ENCODE measurements at regions not wholly inside any gene's neighbourhood (a gene's known extent, or its start where the extent isn't known, plus 50 kb on each side); places are given as distances from the start of the nearest gene placed in this dataset.

GRCh38 chr2:219775506-219775905, 148.1 kb downstream of the SLC4A3 start:
- no peak overlapping the region for H3K27ac Mint-ChIP-seq

GRCh38 chr2:219777388-219777787, 150.0 kb downstream of the SLC4A3 start:
- H3K9me3 Mint-ChIP-seq = no peaks in the 10 kb centered on the region
- H3K4me3 Mint-ChIP-seq = no peak overlapping the region
- H3K27ac Mint-ChIP-seq = no peak overlapping the region
- no peaks in the 10 kb centered on the region for H3K4me1 Mint-ChIP-seq
- no peaks in the 10 kb centered on the region for H3K36me3 Mint-ChIP-seq
- no peak for ATAC-seq
- H3K27me3 Mint-ChIP-seq = no peaks in the 10 kb centered on the region

More at GRCh38 chr2:219775506-219775905, 148.1 kb downstream of the SLC4A3 start:
- ATAC-seq = no peak
- H3K9me3 Mint-ChIP-seq = peaks cover 3% of the 10 kb centered on the region
- no peaks in the 10 kb centered on the region for H3K36me3 Mint-ChIP-seq
- no peaks in the 10 kb centered on the region for H3K27me3 Mint-ChIP-seq
- H3K4me1 Mint-ChIP-seq = no peaks in the 10 kb centered on the region
- H3K4me3 Mint-ChIP-seq = no peak overlapping the region

GRCh38 chr2:219778189-219778588, 150.8 kb downstream of the SLC4A3 start:
- ATAC-seq = no peak
- Mint-ChIP-seq H3K27me3 (no peaks in the 10 kb centered on the region), H3K36me3 (no peaks in the 10 kb centered on the region), H3K4me1 (no peaks in the 10 kb centered on the region), H3K9me3 (no peaks in the 10 kb centered on the region), H3K4me3 (no peak overlapping the region), H3K27ac (no peak overlapping the region)

GRCh38 chr2:219782737-219783348, 155.4 kb downstream of the SLC4A3 start:
- H3K4me3 Mint-ChIP-seq = no peak overlapping the region
- no peaks in the 10 kb centered on the region for H3K27me3 Mint-ChIP-seq
- no peak overlapping the region for H3K27ac Mint-ChIP-seq
- ATAC-seq = no peak
- H3K9me3 Mint-ChIP-seq = no peaks in the 10 kb centered on the region
- H3K36me3 Mint-ChIP-seq = no peaks in the 10 kb centered on the region
- no peaks in the 10 kb centered on the region for H3K4me1 Mint-ChIP-seq

GRCh38 chr2:219783359-219783975, 156.0 kb downstream of the SLC4A3 start:
- H3K4me1 Mint-ChIP-seq = no peaks in the 10 kb centered on the region
- no peak overlapping the region for H3K4me3 Mint-ChIP-seq
- H3K27me3 Mint-ChIP-seq = no peaks in the 10 kb centered on the region
- H3K27ac Mint-ChIP-seq = no peak overlapping the region
- no peaks in the 10 kb centered on the region for H3K36me3 Mint-ChIP-seq
- no peak for ATAC-seq
- H3K9me3 Mint-ChIP-seq = no peaks in the 10 kb centered on the region

GRCh38 chr2:219784178-219784577, 156.7 kb downstream of the SLC4A3 start:
- no peak overlapping the region for H3K4me3 Mint-ChIP-seq
- no peaks in the 10 kb centered on the region for H3K4me1 Mint-ChIP-seq
- no peaks in the 10 kb centered on the region for H3K36me3 Mint-ChIP-seq
- no peaks in the 10 kb centered on the region for H3K27me3 Mint-ChIP-seq
- no peaks in the 10 kb centered on the region for H3K9me3 Mint-ChIP-seq
- peak; percentile 41 for ATAC-seq
- H3K27ac Mint-ChIP-seq = no peak overlapping the region

- Mint-ChIP-seq H3K4me1 (no peaks in the 10 kb centered on the region), H3K36me3 (no peaks in the 10 kb centered on the region), H3K4me3 (no peak overlapping the region), H3K27me3 (no peaks in the 10 kb centered on the region), H3K9me3 (no peaks in the 10 kb centered on the region), H3K27ac (no peak overlapping the region)
- no peak for ATAC-seq
Observed at GRCh38 chr2:219789476-219789875, 162.0 kb downstream of the SLC4A3 start.

- no peaks in the 10 kb centered on the region for H3K36me3 Mint-ChIP-seq
- H3K4me1 Mint-ChIP-seq = no peaks in the 10 kb centered on the region
- H3K9me3 Mint-ChIP-seq = peaks cover 4% of the 10 kb centered on the region
- no peak overlapping the region for H3K27ac Mint-ChIP-seq
- no peak overlapping the region for H3K4me3 Mint-ChIP-seq
- H3K27me3 Mint-ChIP-seq = no peaks in the 10 kb centered on the region
- ATAC-seq = no peak
Observed at GRCh38 chr2:219792446-219792845, 165.0 kb downstream of the SLC4A3 start.

- Mint-ChIP-seq H3K27ac (no peak overlapping the region), H3K27me3 (no peaks in the 10 kb centered on the region), H3K4me1 (no peaks in the 10 kb centered on the region), H3K9me3 (peaks cover 8% of the 10 kb centered on the region), H3K36me3 (no peaks in the 10 kb centered on the region), H3K4me3 (no peak overlapping the region)
- ATAC-seq = no peak
Observed at GRCh38 chr2:219798430-219798829, 171.0 kb downstream of the SLC4A3 start.

GRCh38 chr2:219803294-219803693, 175.9 kb downstream of the SLC4A3 start:
- Mint-ChIP-seq H3K36me3 (no peaks in the 10 kb centered on the region), H3K4me3 (no peak overlapping the region), H3K9me3 (peaks cover 15% of the 10 kb centered on the region), H3K27me3 (no peaks in the 10 kb centered on the region), H3K4me1 (no peaks in the 10 kb centered on the region), H3K27ac (no peak overlapping the region)
- no peak for ATAC-seq

- Mint-ChIP-seq H3K27me3 (no peaks in the 10 kb centered on the region), H3K4me3 (no peak overlapping the region), H3K27ac (no peak overlapping the region), H3K4me1 (no peaks in the 10 kb centered on the region), H3K9me3 (peaks cover 23% of the 10 kb centered on the region), H3K36me3 (no peaks in the 10 kb centered on the region)
- ATAC-seq = no peak
Observed at GRCh38 chr2:219810895-219811294, 183.5 kb downstream of the SLC4A3 start.

- Mint-ChIP-seq H3K4me1 (no peaks in the 10 kb centered on the region), H3K27ac (no peak overlapping the region), H3K9me3 (peaks cover 15% of the 10 kb centered on the region), H3K4me3 (no peak overlapping the region), H3K36me3 (no peaks in the 10 kb centered on the region), H3K27me3 (no peaks in the 10 kb centered on the region)
- no peak for ATAC-seq
Observed at GRCh38 chr2:219812672-219813071, 185.2 kb downstream of the SLC4A3 start.

- Mint-ChIP-seq H3K36me3 (no peaks in the 10 kb centered on the region), H3K9me3 (peaks cover 3% of the 10 kb centered on the region), H3K27me3 (peaks cover 18% of the 10 kb centered on the region), H3K4me3 (no peak overlapping the region), H3K4me1 (no peaks in the 10 kb centered on the region), H3K27ac (no peak overlapping the region)
- ATAC-seq = no peak
Observed at GRCh38 chr2:219820767-219821166, 193.3 kb downstream of the SLC4A3 start.

- Mint-ChIP-seq H3K27ac (no peak overlapping the region), H3K4me1 (no peaks in the 10 kb centered on the region), H3K36me3 (no peaks in the 10 kb centered on the region), H3K27me3 (peaks cover 18% of the 10 kb centered on the region), H3K4me3 (no peak overlapping the region), H3K9me3 (no peaks in the 10 kb centered on the region)
- no peak for ATAC-seq
Observed at GRCh38 chr2:219823574-219823973, 196.1 kb downstream of the SLC4A3 start.

GRCh38 chr2:219824996-219825395, 197.6 kb downstream of the SLC4A3 start:
- no peak overlapping the region for H3K4me3 Mint-ChIP-seq
- no peaks in the 10 kb centered on the region for H3K9me3 Mint-ChIP-seq
- ATAC-seq = no peak
- no peaks in the 10 kb centered on the region for H3K4me1 Mint-ChIP-seq
- H3K27ac Mint-ChIP-seq = no peak overlapping the region
- peaks cover 10% of the 10 kb centered on the region for H3K27me3 Mint-ChIP-seq
- H3K36me3 Mint-ChIP-seq = no peaks in the 10 kb centered on the region

- no peaks in the 10 kb centered on the region for H3K9me3 Mint-ChIP-seq
Observed at GRCh38 chr2:219828127-219828526, 200.7 kb downstream of the SLC4A3 start.

More at GRCh38 chr2:219828127-219828526, 200.7 kb downstream of the SLC4A3 start:
- no peak for ATAC-seq
- Mint-ChIP-seq H3K27ac (no peak overlapping the region), H3K4me3 (no peak overlapping the region), H3K36me3 (no peaks in the 10 kb centered on the region), H3K4me1 (no peaks in the 10 kb centered on the region), H3K27me3 (no peaks in the 10 kb centered on the region)

Data from stimulated activated memory B cell treated with anti-CD40 and anti-IgM and Interleukin-4, amounts not matched to agents 10 μg/mL and 1 μg/mL and 100 μg/mL, for 72 hours (primary cell).